Epidermal melanocyte (primary cell): ENCODE measurements at regions not wholly inside any gene's neighbourhood (a gene's known extent, or its start where the extent isn't known, plus 50 kb on each side); places are given as distances from the start of the nearest gene placed in this dataset.

Experiments used
- DNase-seq: peaks from one replicate; pipeline ENCODE4 v3.0.0; 2011; ENCODE audit warnings: low spot score; ENCODE audit not compliant: insufficient read length

- no peak for DNase-seq
Observed at GRCh38 chr5:62720031-62720441, 141.4 kb downstream of the LRRC70 start.

GRCh38 chr5:62719061-62719720 is 140.6 kb downstream of the LRRC70 start:
- DNase-seq: no peak

- no peak for DNase-seq
Observed at GRCh38 chr5:62718324-62718723, 139.7 kb downstream of the LRRC70 start.

GRCh38 chr5:62717301-62717933 is 138.8 kb downstream of the LRRC70 start:
- DNase-seq: no peak

- DNase-seq: no peak
Observed at GRCh38 chr5:62714296-62714695, 135.7 kb downstream of the LRRC70 start.

- no peak for DNase-seq
Observed at GRCh38 chr5:62708481-62709325, 130.1 kb downstream of the LRRC70 start.

- no peak for DNase-seq
Observed at GRCh38 chr5:62707563-62707962, 128.9 kb downstream of the LRRC70 start.

- DNase-seq: no peak
Observed at GRCh38 chr5:62707131-62707530, 128.5 kb downstream of the LRRC70 start.

- no peak for DNase-seq
Observed at GRCh38 chr5:62705022-62705421, 126.4 kb downstream of the LRRC70 start.

- no peak for DNase-seq
Observed at GRCh38 chr5:62702126-62702525, 123.5 kb downstream of the LRRC70 start.

- DNase-seq: no peak
Observed at GRCh38 chr5:62701036-62701435, 122.4 kb downstream of the LRRC70 start.

- no peak for DNase-seq
Observed at GRCh38 chr5:62698756-62699155, 120.1 kb downstream of the LRRC70 start.

GRCh38 chr5:62695274-62695673 is 116.7 kb downstream of the LRRC70 start:
- DNase-seq: no peak

- no peak for DNase-seq
Observed at GRCh38 chr5:62692946-62693713, 114.5 kb downstream of the LRRC70 start.

- no peak for DNase-seq
Observed at GRCh38 chr5:62691946-62692345, 113.3 kb downstream of the LRRC70 start.

- no peak for DNase-seq
Observed at GRCh38 chr5:62690421-62690820, 111.8 kb downstream of the LRRC70 start.

- DNase-seq: no peak
Observed at GRCh38 chr5:62689599-62690368, 111.2 kb downstream of the LRRC70 start.

- no peak for DNase-seq
Observed at GRCh38 chr5:62686692-62687091, 108.1 kb downstream of the LRRC70 start.

- no peak for DNase-seq
Observed at GRCh38 chr5:62685221-62685620, 106.6 kb downstream of the LRRC70 start.

GRCh38 chr5:62684310-62684709 is 105.7 kb downstream of the LRRC70 start:
- no peak for DNase-seq

GRCh38 chr5:62682059-62682458 is 103.4 kb downstream of the LRRC70 start:
- no peak for DNase-seq
